Loucy (cell line): ENCODE measurements at regions not wholly inside any gene's neighbourhood (a gene's known extent, or its start where the extent isn't known, plus 50 kb on each side); places are given as distances from the start of the nearest gene placed in this dataset.

Experiments used
- EZH2phosphoT487 ChIP-seq: fragments of 200-600 bp; IDR thresholded peaks from 2 replicates; pipeline ENCODE4 v1.6.1; 2018; ENCODE audit warnings: antibody characterized with exemption, mild to moderate bottlenecking, moderate library complexity, borderline replicate concordance
- TF ChIP-seq, protein P1 (sequence below): fragments of 200-600 bp; sonication (generic); conservative IDR thresholded peaks from 2 replicates; pipeline ENCODE4 v1.5.1; 2014; ENCODE audit warnings: mild to moderate bottlenecking, antibody characterized with exemption, low read length

DNA sequence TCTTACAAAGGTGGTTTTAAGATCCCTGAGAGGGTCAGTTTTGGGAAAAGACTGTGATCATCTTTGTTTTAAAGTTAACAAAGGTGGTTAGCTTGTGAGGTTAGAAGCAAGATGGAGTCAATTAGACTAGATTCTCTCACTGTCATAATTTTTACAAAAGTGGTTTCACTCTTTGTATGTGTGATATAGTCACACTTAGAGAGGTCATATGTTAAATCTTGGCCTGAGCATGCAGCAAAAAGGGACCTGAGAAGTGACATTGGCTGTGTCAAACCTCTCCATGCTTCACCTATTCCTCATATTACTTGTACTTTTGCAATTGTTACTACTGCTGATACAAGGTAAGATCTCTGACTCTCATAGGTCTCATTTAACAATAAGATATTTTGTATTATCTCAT is 368.0 kb downstream of the TBC1D32 start:
- TF ChIP-seq, protein P1, sequence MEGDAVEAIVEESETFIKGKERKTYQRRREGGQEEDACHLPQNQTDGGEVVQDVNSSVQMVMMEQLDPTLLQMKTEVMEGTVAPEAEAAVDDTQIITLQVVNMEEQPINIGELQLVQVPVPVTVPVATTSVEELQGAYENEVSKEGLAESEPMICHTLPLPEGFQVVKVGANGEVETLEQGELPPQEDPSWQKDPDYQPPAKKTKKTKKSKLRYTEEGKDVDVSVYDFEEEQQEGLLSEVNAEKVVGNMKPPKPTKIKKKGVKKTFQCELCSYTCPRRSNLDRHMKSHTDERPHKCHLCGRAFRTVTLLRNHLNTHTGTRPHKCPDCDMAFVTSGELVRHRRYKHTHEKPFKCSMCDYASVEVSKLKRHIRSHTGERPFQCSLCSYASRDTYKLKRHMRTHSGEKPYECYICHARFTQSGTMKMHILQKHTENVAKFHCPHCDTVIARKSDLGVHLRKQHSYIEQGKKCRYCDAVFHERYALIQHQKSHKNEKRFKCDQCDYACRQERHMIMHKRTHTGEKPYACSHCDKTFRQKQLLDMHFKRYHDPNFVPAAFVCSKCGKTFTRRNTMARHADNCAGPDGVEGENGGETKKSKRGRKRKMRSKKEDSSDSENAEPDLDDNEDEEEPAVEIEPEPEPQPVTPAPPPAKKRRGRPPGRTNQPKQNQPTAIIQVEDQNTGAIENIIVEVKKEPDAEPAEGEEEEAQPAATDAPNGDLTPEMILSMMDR, result no peak
- no peak for TF ChIP-seq EZH2phosphoT487
